AG04450 (cell line): ENCODE measurements at regions not wholly inside any gene's neighbourhood (a gene's known extent, or its start where the extent isn't known, plus 50 kb on each side); places are given as distances from the start of the nearest gene placed in this dataset.

Experiments
- CTCF ChIA-PET: fragments of 300-600, 350-600 bp; formaldehyde crosslinking; extraction: SDS; loops from one replicate; lab custom pipeline; 2022; ENCODE audit warnings: antibody characterized with exemption, inconsistent platforms; lab: Charles Lee
- POLR2A ChIA-PET: fragments of 350-600 bp; formaldehyde crosslinking; extraction: SDS; loops from one replicate; lab custom pipeline; 2021; ENCODE audit warnings: antibody characterized with exemption, inconsistent platforms; lab: Yijun Ruan, JAX
- DNase-seq: peaks from one replicate; pipeline ENCODE4 v3.0.0-alpha.2; 2011; ENCODE audit warnings: low read depth, low spot score
- H3K27ac ChIP-seq: one replicate; pipeline ENCODE4 v1.5.1; 2012; ENCODE audit warnings: low read depth, low read length, control low read depth
- H3K27me3 ChIP-seq: one replicate; pipeline ENCODE4 v1.6.0; 2012; ENCODE audit warnings: low read length; ENCODE audit not compliant: control insufficient read depth, insufficient read depth
- H3K4me3 ChIP-seq: 2 replicates; pipeline ENCODE4 v1.5.1; 2011; ENCODE audit warnings: mild to moderate bottlenecking, low read depth, low read length, control low read depth
- H3K9me3 ChIP-seq: 2 replicates; pipeline ENCODE4 v1.5.1; 2012; ENCODE audit warnings: low read length; ENCODE audit not compliant: control insufficient read depth, insufficient read depth
- TF ChIP-seq, protein P1 (sequence below): IDR thresholded peaks from 2 replicates; pipeline ENCODE4 v1.5.1; 2011; ENCODE audit warnings: low read depth, low read length, control low read depth, inconsistent platforms

DNA sequence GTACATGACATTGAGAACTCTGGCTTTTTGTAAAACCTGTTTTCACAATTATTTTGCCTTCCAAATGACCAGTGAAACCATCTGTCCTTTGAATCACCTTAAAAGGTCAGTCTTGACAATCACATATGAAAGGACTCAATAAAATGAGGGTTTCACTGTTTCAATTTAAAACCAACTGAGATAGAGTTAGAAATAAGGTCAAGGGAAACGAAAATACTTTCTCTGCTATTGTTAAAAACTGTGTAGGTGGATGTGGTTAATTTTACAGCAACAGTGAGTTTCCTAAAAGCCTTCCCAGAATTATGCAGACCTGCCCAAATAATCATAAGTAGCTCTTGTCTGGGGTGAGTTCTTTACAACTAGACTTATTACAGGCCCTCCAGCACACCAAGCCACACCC is 839.9 kb downstream of the RAB28 start:
- TF ChIP-seq, protein P1, sequence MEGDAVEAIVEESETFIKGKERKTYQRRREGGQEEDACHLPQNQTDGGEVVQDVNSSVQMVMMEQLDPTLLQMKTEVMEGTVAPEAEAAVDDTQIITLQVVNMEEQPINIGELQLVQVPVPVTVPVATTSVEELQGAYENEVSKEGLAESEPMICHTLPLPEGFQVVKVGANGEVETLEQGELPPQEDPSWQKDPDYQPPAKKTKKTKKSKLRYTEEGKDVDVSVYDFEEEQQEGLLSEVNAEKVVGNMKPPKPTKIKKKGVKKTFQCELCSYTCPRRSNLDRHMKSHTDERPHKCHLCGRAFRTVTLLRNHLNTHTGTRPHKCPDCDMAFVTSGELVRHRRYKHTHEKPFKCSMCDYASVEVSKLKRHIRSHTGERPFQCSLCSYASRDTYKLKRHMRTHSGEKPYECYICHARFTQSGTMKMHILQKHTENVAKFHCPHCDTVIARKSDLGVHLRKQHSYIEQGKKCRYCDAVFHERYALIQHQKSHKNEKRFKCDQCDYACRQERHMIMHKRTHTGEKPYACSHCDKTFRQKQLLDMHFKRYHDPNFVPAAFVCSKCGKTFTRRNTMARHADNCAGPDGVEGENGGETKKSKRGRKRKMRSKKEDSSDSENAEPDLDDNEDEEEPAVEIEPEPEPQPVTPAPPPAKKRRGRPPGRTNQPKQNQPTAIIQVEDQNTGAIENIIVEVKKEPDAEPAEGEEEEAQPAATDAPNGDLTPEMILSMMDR = no peak
- Histone ChIP-seq H3K4me3 (no peak overlapping the region), H3K27me3 (no peaks in the 10 kb centered on the region), H3K27ac (no peak overlapping the region), H3K9me3 (peaks cover 3% of the 10 kb centered on the region; the same call in 1 of the 2 replicates)
- ChIA-PET CTCF (no interaction called here), POLR2A (no interaction called here)
- no peak for DNase-seq

DNA sequence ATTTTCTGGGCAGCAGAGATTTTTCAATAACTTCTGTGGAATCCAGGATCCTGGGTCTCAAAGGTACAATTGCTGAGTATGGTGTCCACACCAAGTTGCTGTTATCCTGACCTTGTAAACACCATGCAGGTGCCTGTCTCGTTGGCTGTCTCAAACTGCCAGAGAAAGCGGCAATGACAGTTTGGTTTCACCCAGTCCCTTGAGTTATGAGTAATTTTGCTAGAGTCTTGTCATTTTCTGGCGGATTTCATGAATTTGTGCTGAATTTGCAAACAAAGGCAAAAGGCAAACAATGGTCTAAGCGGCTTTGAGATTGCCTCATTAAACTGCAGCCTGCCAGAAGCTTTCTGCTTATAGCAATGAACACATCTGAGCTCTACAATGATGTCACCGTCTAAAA is 847.9 kb downstream of the RAB28 start:
- CTCF ChIA-PET = interaction anchor here (0.6 kb wide), 1 partner anchor 109 kb away, joined by 3 read pairs; no protein-coding TSS in a partner anchor
- H3K9me3 ChIP-seq = peaks cover 3% of the 10 kb centered on the region; the same call in 1 of the 2 replicates
- no peaks in the 10 kb centered on the region for H3K27me3 ChIP-seq
- POLR2A ChIA-PET = no interaction called here
- no peak overlapping the region for H3K4me3 ChIP-seq
- no peak for DNase-seq
- H3K27ac ChIP-seq = no peak overlapping the region
- TF ChIP-seq, protein P1 = no peak

DNA sequence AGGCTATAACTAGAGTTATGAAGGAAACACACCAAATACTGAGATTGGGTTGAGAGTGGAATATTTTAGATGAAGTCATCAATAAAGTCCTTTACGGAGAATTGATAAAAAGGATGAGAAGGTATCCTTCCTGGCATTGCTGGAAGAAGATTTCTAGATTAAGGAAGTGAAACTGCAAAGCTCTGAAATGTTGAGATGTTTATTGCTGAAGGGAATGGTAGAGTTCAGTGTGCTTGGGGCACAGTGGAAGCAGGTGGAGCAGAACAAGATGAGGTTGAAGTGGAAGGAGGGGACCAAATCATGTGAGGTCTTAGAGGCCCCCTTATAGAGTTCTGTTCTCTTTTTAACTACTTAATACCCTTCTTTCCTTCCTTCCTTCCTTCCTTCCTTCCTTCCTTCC is 848.5 kb downstream of the RAB28 start:
- no peak overlapping the region for H3K4me3 ChIP-seq
- TF ChIP-seq, protein P1 = no peak
- DNase-seq = no peak
- ChIA-PET POLR2A (no interaction called here), CTCF (interaction anchor here (0.6 kb wide), 1 partner anchor 108 kb away, joined by 3 read pairs; no protein-coding TSS in a partner anchor)
- H3K27me3 ChIP-seq = no peaks in the 10 kb centered on the region
- peaks cover 3% of the 10 kb centered on the region; the same call in 1 of the 2 replicates for H3K9me3 ChIP-seq
- no peak overlapping the region for H3K27ac ChIP-seq

DNA sequence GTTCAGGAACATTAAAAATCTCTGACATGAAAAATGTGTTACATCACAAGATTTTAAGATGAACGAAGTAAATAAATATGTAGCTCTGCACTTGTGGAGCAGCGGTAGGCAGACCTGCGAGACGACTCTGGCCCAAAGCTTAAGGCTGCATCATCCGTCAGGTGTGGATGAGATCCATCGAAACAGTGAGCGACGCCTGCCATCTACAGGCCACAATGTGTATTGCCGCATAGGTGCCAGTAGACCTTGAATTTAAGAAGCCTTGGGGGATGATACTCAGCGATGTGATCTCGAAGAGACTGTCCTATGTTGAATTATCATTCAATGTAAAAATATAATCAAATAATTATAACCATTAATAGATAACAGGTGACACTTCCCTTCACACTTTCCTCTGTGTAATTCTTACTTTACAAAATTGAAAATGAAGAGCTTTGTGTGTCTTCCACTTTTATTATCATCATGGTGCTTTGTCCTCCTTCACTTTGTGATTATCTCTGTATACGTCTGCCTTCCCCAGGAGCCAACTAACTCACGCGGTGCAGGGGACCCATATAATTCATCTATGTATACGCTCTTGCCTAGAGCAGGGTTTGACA is 851.0 kb downstream of the RAB28 start:
- ChIA-PET CTCF (interaction anchor here (0.6 to 1.7 kb wide), 8 partner anchors 10 to 1203 kb away, joined by 3 to 6 read pairs (median 3); no protein-coding TSS in a partner anchor), POLR2A (no interaction called here)
- TF ChIP-seq, protein P1 = peak; percentile 75
- Histone ChIP-seq H3K27ac (no peak overlapping the region), H3K9me3 (no peaks in the 10 kb centered on the region), H3K27me3 (no peaks in the 10 kb centered on the region), H3K4me3 (no peak overlapping the region)
- DNase-seq = peak; percentile 1

DNA sequence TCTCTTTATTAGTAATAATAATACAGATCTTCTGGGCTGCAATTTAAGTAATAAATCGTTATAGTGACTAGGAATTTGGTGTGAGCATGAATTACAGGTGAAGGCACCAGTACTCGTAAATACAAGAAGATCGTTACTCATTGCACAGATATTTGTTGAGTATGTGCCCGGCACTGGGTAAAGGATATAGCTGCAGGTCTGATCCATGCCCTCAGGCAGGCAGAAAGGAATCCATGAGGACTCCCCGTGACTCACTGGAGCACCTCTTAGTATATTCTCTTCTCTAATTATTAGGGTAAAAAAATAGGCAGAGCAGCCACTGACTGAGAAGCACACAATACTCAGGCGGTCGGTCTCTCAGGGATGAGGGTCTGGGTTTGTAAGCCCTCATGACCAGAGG is 868.3 kb downstream of the RAB28 start:
- Histone ChIP-seq H3K9me3 (peaks cover 17% of the 10 kb centered on the region), H3K27ac (no peak overlapping the region), H3K27me3 (no peaks in the 10 kb centered on the region), H3K4me3 (no peak overlapping the region)
- ChIA-PET POLR2A (no interaction called here), CTCF (no interaction called here)
- TF ChIP-seq, protein P1 = no peak
- no peak for DNase-seq
